ENCODE measurements at regions not wholly inside any gene's neighbourhood (a gene's known extent, or its start where the extent isn't known, plus 50 kb on each side); places are given as distances from the start of the nearest gene placed in this dataset.

GRCh38 chr7:68414631-68415425, 1183.4 kb upstream of the AUTS2 start:
- 76% methylated on average over 2 of the region's 2 CpGs for WGBS
- Histone ChIP-seq H3K4me3 (no peak overlapping the region), H3K36me3 (no peaks in the 10 kb centered on the region), H3K27me3 (no peaks in the 10 kb centered on the region), H3K27ac (no peak overlapping the region), H3K4me1 (no peaks in the 10 kb centered on the region), H3K9me3 (no peaks in the 10 kb centered on the region)
- TF ChIP-seq POLR2AphosphoS5 (IDR thresholded peaks at IDR 0.05) (no peak), EP300 (IDR thresholded peaks at IDR 0.05) (no peak), CTCF (IDR thresholded peaks at IDR 0.05) (no peak)
- no peak for DNase-seq (ENCODE audit: low spot score in 2 of 2)

- Histone ChIP-seq H3K4me3 (no peak overlapping the region), H3K27me3 (no peaks in the 10 kb centered on the region), H3K4me1 (no peaks in the 10 kb centered on the region), H3K27ac (no peak overlapping the region), H3K36me3 (no peaks in the 10 kb centered on the region), H3K9me3 (no peaks in the 10 kb centered on the region)
- DNase-seq (ENCODE audit: low spot score in 2 of 2): no peak
- no peak for TF ChIP-seq CTCF (IDR thresholded peaks at IDR 0.05)
- TF ChIP-seq POLR2A (IDR thresholded peaks at IDR 0.05): no peak
- no peak for TF ChIP-seq EP300 (IDR thresholded peaks at IDR 0.05)
- no peak for TF ChIP-seq POLR2AphosphoS5 (IDR thresholded peaks at IDR 0.05)
- WGBS: 79% methylated on average over 2 of the region's 2 CpGs
These were observed 1181.3 kb upstream of the AUTS2 start for GRCh38 chr7:68417002-68417401.

GRCh38 chr7:68417659-68418058, 1180.6 kb upstream of the AUTS2 start:
- WGBS: 48% methylated on average over 1 of the region's 1 CpG
- no peaks in the 10 kb centered on the region for H3K4me1 ChIP-seq
- no peak overlapping the region for H3K27ac ChIP-seq
- no peaks in the 10 kb centered on the region for H3K27me3 ChIP-seq
- no peak for TF ChIP-seq POLR2A (IDR thresholded peaks at IDR 0.05)
- no peak for TF ChIP-seq EP300 (IDR thresholded peaks at IDR 0.05)
- TF ChIP-seq POLR2AphosphoS5 (IDR thresholded peaks at IDR 0.05): no peak
- no peak for TF ChIP-seq CTCF (IDR thresholded peaks at IDR 0.05)
- no peaks in the 10 kb centered on the region for H3K9me3 ChIP-seq
- no peak for DNase-seq (ENCODE audit: low spot score in 2 of 2)
- H3K4me3 ChIP-seq: no peak overlapping the region
- no peaks in the 10 kb centered on the region for H3K36me3 ChIP-seq

GRCh38 chr7:68420342-68421192, 1177.7 kb upstream of the AUTS2 start:
- H3K4me1 ChIP-seq: no peaks in the 10 kb centered on the region
- H3K27me3 ChIP-seq: no peaks in the 10 kb centered on the region
- H3K27ac ChIP-seq: no peak overlapping the region
- WGBS: 86% methylated on average over 11 of the region's 11 CpGs
- TF ChIP-seq EP300 (IDR thresholded peaks at IDR 0.05) (no peak), POLR2A (IDR thresholded peaks at IDR 0.05) (no peak), CTCF (IDR thresholded peaks at IDR 0.05) (no peak), POLR2AphosphoS5 (IDR thresholded peaks at IDR 0.05) (no peak)
- no peak overlapping the region for H3K4me3 ChIP-seq
- H3K36me3 ChIP-seq: no peaks in the 10 kb centered on the region
- no peak for DNase-seq (ENCODE audit: low spot score in 2 of 2)
- H3K9me3 ChIP-seq: no peaks in the 10 kb centered on the region

GRCh38 chr7:68421712-68422111, 1176.6 kb upstream of the AUTS2 start:
- no peak overlapping the region for H3K4me3 ChIP-seq
- no peaks in the 10 kb centered on the region for H3K4me1 ChIP-seq
- DNase-seq (ENCODE audit: low spot score in 2 of 2): no peak
- no peaks in the 10 kb centered on the region for H3K9me3 ChIP-seq
- TF ChIP-seq POLR2AphosphoS5 (IDR thresholded peaks at IDR 0.05) (no peak), POLR2A (IDR thresholded peaks at IDR 0.05) (no peak), EP300 (IDR thresholded peaks at IDR 0.05) (no peak), CTCF (IDR thresholded peaks at IDR 0.05) (no peak)
- H3K27me3 ChIP-seq: no peaks in the 10 kb centered on the region
- 94% methylated on average over 7 of the region's 7 CpGs for WGBS
- no peak overlapping the region for H3K27ac ChIP-seq
- no peaks in the 10 kb centered on the region for H3K36me3 ChIP-seq
